ENCODE measurements at regions not wholly inside any gene's neighbourhood (a gene's known extent, or its start where the extent isn't known, plus 50 kb on each side); places are given as distances from the start of the nearest gene placed in this dataset.

- TF ChIP-seq EZH2 (IDR thresholded peaks at IDR 0.05; ENCODE audit: low read depth, low read length, severe bottlenecking) (no peak), CTCF (IDR thresholded peaks at IDR 0.05; ENCODE audit: control extremely low read depth in 1 of 3, insufficient read depth in 1 of 3, low read depth in 1 of 3, low read length in 3 of 3) (no peak), JUND (IDR thresholded peaks at IDR 0.05; ENCODE audit: low read length) (no peak)
Measured at GRCh38 chr3:22176911-22177310, 425.9 kb upstream of the ZNF385D start.

Measured in H1 (cell line).